AG10803 (cell line): ENCODE measurements at regions not wholly inside any gene's neighbourhood (a gene's known extent, or its start where the extent isn't known, plus 50 kb on each side); places are given as distances from the start of the nearest gene placed in this dataset.

Source experiments
- DNase-seq: peaks from one replicate; pipeline ENCODE4 v3.0.0; 2010; ENCODE audit warnings: low read depth
- H3K4me3 ChIP-seq: 2 replicates; pipeline ENCODE4 v1.5.1; 2011; ENCODE audit warnings: mild to moderate bottlenecking, low read length, control low read depth
- CTCF ChIP-seq: conservative IDR thresholded peaks from 2 replicates; pipeline ENCODE4 v1.5.1; 2011; ENCODE audit warnings: mild to moderate bottlenecking, low read length, control low read depth, inconsistent platforms

GRCh38 chr10:65291286-65291685, 1634.5 kb upstream of the LRRTM3 start:
- no peak for DNase-seq
- no peak overlapping the region for H3K4me3 ChIP-seq
- TF ChIP-seq CTCF, result no peak

- no peak for TF ChIP-seq CTCF
- no peak for DNase-seq
- no peak overlapping the region for H3K4me3 ChIP-seq
Observed at GRCh38 chr10:65292551-65292950, 1633.3 kb upstream of the LRRTM3 start.

- H3K4me3 ChIP-seq, result no peak overlapping the region
- DNase-seq, result peak; percentile 29
- TF ChIP-seq CTCF, result no peak
Observed at GRCh38 chr10:65294329-65294728, 1631.5 kb upstream of the LRRTM3 start.

- TF ChIP-seq CTCF, result no peak
- DNase-seq, result no peak
- H3K4me3 ChIP-seq, result no peak overlapping the region
Observed at GRCh38 chr10:65301181-65301580, 1624.7 kb upstream of the LRRTM3 start.

- peak; percentile 27 for DNase-seq
- no peak for TF ChIP-seq CTCF
- H3K4me3 ChIP-seq, result no peak overlapping the region
Observed at GRCh38 chr10:65306201-65306600, 1619.6 kb upstream of the LRRTM3 start.

- no peak for TF ChIP-seq CTCF
- peak; percentile 17 for DNase-seq
Observed at GRCh38 chr10:65312876-65313275, 1613.0 kb upstream of the LRRTM3 start.

GRCh38 chr10:65313406-65313805, 1612.4 kb upstream of the LRRTM3 start:
- no peak overlapping the region for H3K4me3 ChIP-seq
- TF ChIP-seq CTCF, result no peak
- DNase-seq, result peak; percentile 81

More at GRCh38 chr10:65312876-65313275, 1613.0 kb upstream of the LRRTM3 start:
- H3K4me3 ChIP-seq, result no peak overlapping the region
